CD14-positive monocyte (primary cell): ENCODE measurements at regions not wholly inside any gene's neighbourhood (a gene's known extent, or its start where the extent isn't known, plus 50 kb on each side); places are given as distances from the start of the nearest gene placed in this dataset.

Source experiments
- DNase-seq, 3 donors: peaks; one replicate each; pipeline ENCODE4 v3.0.0-alpha.2; 2011 to 2022
- H2AFZ ChIP-seq: 2 replicates; pipeline ENCODE4 v1.6.0; 2012; ENCODE audit warnings: mild to moderate bottlenecking, low read depth, low read length, inconsistent platforms; ENCODE audit not compliant: insufficient read depth, poor library complexity, severe bottlenecking
- H3K27ac ChIP-seq, 2 donors: 1 replicate in 1 of 2; 2 replicates in 1 of 2; pipeline ENCODE4 v1.5.1; 2012 to 2013; ENCODE audit warnings: low read length in 2 of 2, control low read depth in 1 of 2, inconsistent platforms in 1 of 2, low read depth in 1 of 2, mild to moderate bottlenecking in 1 of 2
- H3K27me3 ChIP-seq, 2 donors: one replicate each; pipeline versions ENCODE4 v1.6.0 to v1.6.1; 2011 to 2013; ENCODE audit warnings: low read length in 2 of 2; ENCODE audit not compliant: control insufficient read depth in 2 of 2, insufficient read depth in 2 of 2
- H3K36me3 ChIP-seq, 2 donors: replicated peaks in 1 of 2; 1 replicate in 1 of 2; 2 replicates in 1 of 2; pipeline versions ENCODE4 v1.5.1 to v1.6.1; 2012 to 2013; ENCODE audit warnings: low read length in 2 of 2, control low read depth in 1 of 2, inconsistent platforms in 1 of 2, mild to moderate bottlenecking in 1 of 2; ENCODE audit not compliant: insufficient read depth in 2 of 2, control insufficient read depth in 1 of 2
- H3K4me1 ChIP-seq, 2 donors: 1 replicate in 1 of 2; 2 replicates in 1 of 2; pipeline versions ENCODE4 v1.5.1 to v1.6.1; 2012 to 2013; ENCODE audit warnings: low read length in 2 of 2, control low read depth in 1 of 2, inconsistent platforms in 1 of 2, mild to moderate bottlenecking in 1 of 2, moderate library complexity in 1 of 2; ENCODE audit not compliant: insufficient read depth in 2 of 2, control insufficient read depth in 1 of 2
- H3K4me2 ChIP-seq: replicated peaks from 2 replicates; pipeline ENCODE3; 2012; ENCODE audit warnings: low read length, moderate library complexity, mild to moderate bottlenecking; ENCODE audit not compliant: poor library complexity, severe bottlenecking; ENCODE audit errors: extremely low read depth
- H3K4me3 ChIP-seq, 3 experiments: fragments of 200-600 bp in 1 of 3; sonication (generic) in 1 of 3; replicated peaks in 1 of 3; 1 replicate in 2 of 3; 2 replicates in 1 of 3; pipeline ENCODE4 v1.5.1; 2011 to 2013; ENCODE audit warnings: low read length in 3 of 3, mild to moderate bottlenecking in 3 of 3, control low read depth in 2 of 3, low read depth in 2 of 3, inconsistent platforms in 1 of 3, moderate library complexity in 1 of 3
- H3K79me2 ChIP-seq: 2 replicates; pipeline ENCODE4 v1.6.0; 2012; ENCODE audit warnings: mild to moderate bottlenecking, control low read depth, inconsistent platforms, low read length, moderate library complexity; ENCODE audit not compliant: insufficient read depth
- H3K9ac ChIP-seq: 2 replicates; pipeline ENCODE4 v1.6.0; 2017; ENCODE audit warnings: low read length, mild to moderate bottlenecking; ENCODE audit not compliant: insufficient read depth, poor library complexity, severe bottlenecking
- H3K9me3 ChIP-seq, 2 donors: replicated peaks in 1 of 2; 1 replicate in 1 of 2; 2 replicates in 1 of 2; pipeline versions ENCODE4 v1.5.1 to v1.6.1; 2012 to 2013; ENCODE audit warnings: low read length in 2 of 2, control low read depth in 1 of 2; ENCODE audit not compliant: control insufficient read depth in 1 of 2, insufficient read depth in 1 of 2
- H4K20me1 ChIP-seq: 2 replicates; pipeline ENCODE4 v1.6.0; 2012; ENCODE audit warnings: mild to moderate bottlenecking, low read length, control low read depth, moderate library complexity; ENCODE audit not compliant: insufficient read depth
- H3K27ac Mint-ChIP-seq, 7 donors: one replicate each; pipeline ENCODE4 v1.8.0; 2020; ENCODE audit warnings: mild to moderate bottlenecking in 7 of 7, mixed read lengths in 7 of 7, moderate library complexity in 6 of 7, inconsistent platforms in 2 of 7
- H3K27me3 Mint-ChIP-seq, 3 donors: one replicate each; pipeline ENCODE4 v1.8.0; 2021 to 2022; ENCODE audit warnings: low read depth in 3 of 3, mild to moderate bottlenecking in 3 of 3, mixed read lengths in 3 of 3, moderate library complexity in 3 of 3, inconsistent platforms in 1 of 3
- H3K36me3 Mint-ChIP-seq, 2 donors: one replicate each; pipeline ENCODE4 v1.8.0; 2020; ENCODE audit warnings: mixed read lengths in 2 of 2, inconsistent platforms in 1 of 2, mild to moderate bottlenecking in 1 of 2
- H3K4me1 Mint-ChIP-seq: one replicate; pipeline ENCODE4 v1.8.0; 2020; ENCODE audit warnings: mild to moderate bottlenecking, mixed read lengths
- H3K4me3 Mint-ChIP-seq, 2 donors: one replicate each; pipeline ENCODE4 v1.8.0; 2020; ENCODE audit warnings: mild to moderate bottlenecking in 2 of 2, mixed read lengths in 2 of 2, moderate library complexity in 1 of 2
- H3K9me3 Mint-ChIP-seq, 7 donors: one replicate each; pipeline ENCODE4 v1.8.0; 2020 to 2022; ENCODE audit warnings: mixed read lengths in 7 of 7, mild to moderate bottlenecking in 6 of 7, moderate library complexity in 6 of 7, inconsistent platforms in 2 of 7
- CTCF ChIP-seq: fragments of 200-600 bp; IDR thresholded peaks from one replicate; pipeline ENCODE4 v1.8.0; 2022; ENCODE audit warnings: antibody characterized with exemption, mild to moderate bottlenecking
- WGBS: methylation state at CpG from one replicate; pipeline ENCODE4 v1.1.5; 2013; ENCODE audit warnings: missing lambda C conversion rate; ENCODE audit not compliant: insufficient coverage; 5-methylcytosine and 5-hydroxymethylcytosine counted together
- intact Hi-C, 2 donors: fragments of 100-400 bp; cut with micrococcal nuclease; formaldehyde crosslinking; loops; one replicate each; pipeline versions ENCODE4 v1.15.0 to v1.15.1; 2023

- no peak overlapping the region for H3K4me2 ChIP-seq
- Mint-ChIP-seq H3K27ac (no peak overlapping the region), H3K27me3 (no peaks in the 10 kb centered on the region), H3K36me3 (no peaks in the 10 kb centered on the region), H3K4me1 (no peaks in the 10 kb centered on the region), H3K9me3 (peaks cover 0 to 6% (median 1%) of the 10 kb centered on the region in 7 donors), H3K4me3 (no peak overlapping the region)
- no peaks in the 10 kb centered on the region for H3K79me2 ChIP-seq
- no peaks in the 10 kb centered on the region for H3K9me3 ChIP-seq
- H4K20me1 ChIP-seq: no peaks in the 10 kb centered on the region
- no peak for TF ChIP-seq CTCF
- intact Hi-C loops: no loop called here
- H3K27me3 ChIP-seq: no peaks in the 10 kb centered on the region
- no peak overlapping the region for H3K27ac ChIP-seq
- no peaks in the 10 kb centered on the region for H3K4me1 ChIP-seq
- H3K36me3 ChIP-seq: no peaks in the 10 kb centered on the region
- H3K4me3 ChIP-seq: no peak overlapping the region
- H2AFZ ChIP-seq: no peak overlapping the region
- no peak for DNase-seq
- H3K9ac ChIP-seq: no peak overlapping the region
Observed at GRCh38 chr4:171746418-171746817, 66.8 kb upstream of the GALNTL6 start.

GRCh38 chr4:171742436-171742835, 70.8 kb upstream of the GALNTL6 start:
- WGBS: 80% methylated on average over 1 of the region's 5 CpGs
- Histone ChIP-seq H3K4me1 (no peaks in the 10 kb centered on the region), H4K20me1 (no peaks in the 10 kb centered on the region), H3K36me3 (no peaks in the 10 kb centered on the region), H3K4me2 (no peak overlapping the region), H3K27ac (no peak overlapping the region), H3K9me3 (no peaks in the 10 kb centered on the region), H3K27me3 (no peaks in the 10 kb centered on the region), H3K79me2 (no peaks in the 10 kb centered on the region), H3K9ac (no peak overlapping the region), H2AFZ (no peak overlapping the region), H3K4me3 (no peak overlapping the region)
- H3K27me3 Mint-ChIP-seq: peaks cover 0 to 1% (median 0%) of the 10 kb centered on the region in 3 donors
- peaks cover 0 to 6% (median 3%) of the 10 kb centered on the region in 7 donors for H3K9me3 Mint-ChIP-seq
- H3K4me1 Mint-ChIP-seq: no peaks in the 10 kb centered on the region
- DNase-seq: no peak
- intact Hi-C loops: no loop called here
- H3K4me3 Mint-ChIP-seq: no peak overlapping the region
- no peaks in the 10 kb centered on the region for H3K36me3 Mint-ChIP-seq
- TF ChIP-seq CTCF: no peak
- H3K27ac Mint-ChIP-seq: no peak overlapping the region
